ENCODE measurements at regions not wholly inside any gene's neighbourhood (a gene's known extent, or its start where the extent isn't known, plus 50 kb on each side); places are given as distances from the start of the nearest gene placed in this dataset.

DNA sequence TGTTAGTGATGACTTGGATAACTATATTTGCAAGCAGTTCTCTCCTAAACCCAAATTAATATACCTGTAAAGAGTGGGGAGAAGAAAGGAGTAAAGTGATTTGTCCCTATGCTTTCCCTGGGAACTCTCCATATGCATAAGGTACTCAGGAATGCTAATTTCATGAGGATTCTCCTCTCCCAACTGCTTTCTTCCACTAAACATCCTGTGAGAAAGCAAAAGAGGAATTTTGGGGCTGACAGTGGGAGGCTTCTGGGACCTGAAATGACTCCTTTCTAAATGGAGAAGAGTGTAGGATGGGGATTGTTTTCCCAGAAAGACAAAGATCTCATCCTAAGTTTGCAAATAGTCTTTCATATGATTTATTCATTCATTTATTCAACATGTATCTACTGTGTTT, 250.5 kb downstream of the TDRD3 start:
- no peaks in the 10 kb centered on the region for H3K4me1 ChIP-seq (ENCODE audit: control insufficient read depth, low read length)
- TF ChIP-seq EZH2phosphoT487 (IDR thresholded peaks at IDR 0.05; ENCODE audit: borderline replicate concordance, low read length), result no peak
- TF ChIP-seq, protein P1, sequence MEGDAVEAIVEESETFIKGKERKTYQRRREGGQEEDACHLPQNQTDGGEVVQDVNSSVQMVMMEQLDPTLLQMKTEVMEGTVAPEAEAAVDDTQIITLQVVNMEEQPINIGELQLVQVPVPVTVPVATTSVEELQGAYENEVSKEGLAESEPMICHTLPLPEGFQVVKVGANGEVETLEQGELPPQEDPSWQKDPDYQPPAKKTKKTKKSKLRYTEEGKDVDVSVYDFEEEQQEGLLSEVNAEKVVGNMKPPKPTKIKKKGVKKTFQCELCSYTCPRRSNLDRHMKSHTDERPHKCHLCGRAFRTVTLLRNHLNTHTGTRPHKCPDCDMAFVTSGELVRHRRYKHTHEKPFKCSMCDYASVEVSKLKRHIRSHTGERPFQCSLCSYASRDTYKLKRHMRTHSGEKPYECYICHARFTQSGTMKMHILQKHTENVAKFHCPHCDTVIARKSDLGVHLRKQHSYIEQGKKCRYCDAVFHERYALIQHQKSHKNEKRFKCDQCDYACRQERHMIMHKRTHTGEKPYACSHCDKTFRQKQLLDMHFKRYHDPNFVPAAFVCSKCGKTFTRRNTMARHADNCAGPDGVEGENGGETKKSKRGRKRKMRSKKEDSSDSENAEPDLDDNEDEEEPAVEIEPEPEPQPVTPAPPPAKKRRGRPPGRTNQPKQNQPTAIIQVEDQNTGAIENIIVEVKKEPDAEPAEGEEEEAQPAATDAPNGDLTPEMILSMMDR (IDR thresholded peaks at IDR 0.05; ENCODE audit: low read depth, low read length, poor library complexity, severe bottlenecking), result no peak
- no peaks in the 10 kb centered on the region for H4K20me1 ChIP-seq (ENCODE audit: control insufficient read depth, insufficient read depth, low read depth, low read length)
- no peak overlapping the region for H3K4me2 ChIP-seq (ENCODE audit: low read length)
- no peaks in the 10 kb centered on the region for H3K36me3 ChIP-seq (ENCODE audit: control insufficient read depth, low read length)
- no peaks in the 10 kb centered on the region for H3K9me2 ChIP-seq (replicated peaks; ENCODE audit: control insufficient read depth, low read length)
- no peaks in the 10 kb centered on the region for H3K9me3 ChIP-seq (ENCODE audit: control insufficient read depth, insufficient read depth, low read length)
- no peak overlapping the region for H3K4me3 ChIP-seq (ENCODE audit: low read length)
- H3F3A ChIP-seq (ENCODE audit: control insufficient read depth, insufficient read depth), result no peaks in the 10 kb centered on the region
- H3K27me3 ChIP-seq (ENCODE audit: control insufficient read depth, low read length), result no peaks in the 10 kb centered on the region
- H3K79me2 ChIP-seq (ENCODE audit: control insufficient read depth, low read length), result no peaks in the 10 kb centered on the region
- no peak overlapping the region for H3K27ac ChIP-seq (ENCODE audit: low read depth, low read length)

DNA sequence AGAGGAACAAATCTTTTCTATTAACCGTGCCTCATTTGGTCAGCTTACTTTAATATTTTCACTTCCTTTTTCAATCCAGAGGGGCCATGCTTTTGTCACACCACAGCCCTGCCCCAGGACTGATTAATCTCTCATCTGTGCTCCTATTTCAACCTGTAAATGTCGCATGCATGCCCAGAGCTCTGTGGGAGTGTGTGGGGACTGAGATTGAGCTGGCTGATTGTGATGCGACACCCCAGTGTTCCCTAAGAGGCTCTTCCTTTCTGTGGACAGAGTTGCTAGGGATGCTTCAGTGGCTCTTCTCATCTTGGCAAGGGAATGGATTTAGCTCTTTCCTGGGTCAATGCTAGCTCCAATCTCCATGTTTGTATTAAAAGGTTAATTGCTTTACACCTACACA, 249.6 kb downstream of the TDRD3 start:
- H4K20me1 ChIP-seq (ENCODE audit: control insufficient read depth, insufficient read depth, low read depth, low read length), result no peaks in the 10 kb centered on the region
- no peak overlapping the region for H3K4me2 ChIP-seq (ENCODE audit: low read length)
- H3K9me3 ChIP-seq (ENCODE audit: control insufficient read depth, insufficient read depth, low read length), result no peaks in the 10 kb centered on the region
- H3F3A ChIP-seq (ENCODE audit: control insufficient read depth, insufficient read depth), result no peaks in the 10 kb centered on the region
- H3K27me3 ChIP-seq (ENCODE audit: control insufficient read depth, low read length), result no peaks in the 10 kb centered on the region
- H3K36me3 ChIP-seq (ENCODE audit: control insufficient read depth, low read length), result no peaks in the 10 kb centered on the region
- H3K4me1 ChIP-seq (ENCODE audit: control insufficient read depth, low read length), result no peaks in the 10 kb centered on the region
- H3K79me2 ChIP-seq (ENCODE audit: control insufficient read depth, low read length), result no peaks in the 10 kb centered on the region
- no peak overlapping the region for H3K4me3 ChIP-seq (ENCODE audit: low read length)
- H3K9me2 ChIP-seq (replicated peaks; ENCODE audit: control insufficient read depth, low read length), result no peaks in the 10 kb centered on the region
- no peak for TF ChIP-seq EZH2phosphoT487 (IDR thresholded peaks at IDR 0.05; ENCODE audit: borderline replicate concordance, low read length)
- TF ChIP-seq, protein P1 (IDR thresholded peaks at IDR 0.05; ENCODE audit: low read depth, low read length, poor library complexity, severe bottlenecking), result no peak
- no peak overlapping the region for H3K27ac ChIP-seq (ENCODE audit: low read depth, low read length)

DNA sequence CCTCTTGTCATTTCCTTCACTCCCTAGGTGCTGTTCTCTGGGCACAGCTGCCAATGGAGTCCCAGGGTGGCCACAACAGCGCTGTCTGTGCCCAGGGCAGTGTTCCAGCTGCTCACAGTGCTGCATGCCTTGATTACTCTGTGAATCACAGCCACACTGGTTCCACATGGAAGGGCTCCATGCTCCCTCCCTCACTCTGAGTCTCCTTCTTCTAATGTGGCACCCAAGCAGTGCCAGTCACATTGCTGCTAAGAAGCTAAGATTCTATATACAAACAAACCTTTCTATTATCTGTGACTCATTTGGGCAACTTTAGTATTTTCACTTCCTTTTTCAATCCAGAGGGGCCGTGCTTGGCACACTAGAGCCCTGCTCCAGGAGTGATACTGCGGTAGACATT, 248.7 kb downstream of the TDRD3 start:
- H3K79me2 ChIP-seq (ENCODE audit: control insufficient read depth, low read length), result no peaks in the 10 kb centered on the region
- H4K20me1 ChIP-seq (ENCODE audit: control insufficient read depth, insufficient read depth, low read depth, low read length), result no peaks in the 10 kb centered on the region
- H3K36me3 ChIP-seq (ENCODE audit: control insufficient read depth, low read length), result no peaks in the 10 kb centered on the region
- no peak overlapping the region for H3K27ac ChIP-seq (ENCODE audit: low read depth, low read length)
- TF ChIP-seq, protein P1 (IDR thresholded peaks at IDR 0.05; ENCODE audit: low read depth, low read length, poor library complexity, severe bottlenecking), result no peak
- no peak for TF ChIP-seq EZH2phosphoT487 (IDR thresholded peaks at IDR 0.05; ENCODE audit: borderline replicate concordance, low read length)
- no peak overlapping the region for H3K4me3 ChIP-seq (ENCODE audit: low read length)
- H3F3A ChIP-seq (ENCODE audit: control insufficient read depth, insufficient read depth), result no peaks in the 10 kb centered on the region
- H3K9me3 ChIP-seq (ENCODE audit: control insufficient read depth, insufficient read depth, low read length), result no peaks in the 10 kb centered on the region
- H3K9me2 ChIP-seq (replicated peaks; ENCODE audit: control insufficient read depth, low read length), result no peaks in the 10 kb centered on the region
- no peak overlapping the region for H3K4me2 ChIP-seq (ENCODE audit: low read length)
- no peaks in the 10 kb centered on the region for H3K4me1 ChIP-seq (ENCODE audit: control insufficient read depth, low read length)
- no peaks in the 10 kb centered on the region for H3K27me3 ChIP-seq (ENCODE audit: control insufficient read depth, low read length)

DNA sequence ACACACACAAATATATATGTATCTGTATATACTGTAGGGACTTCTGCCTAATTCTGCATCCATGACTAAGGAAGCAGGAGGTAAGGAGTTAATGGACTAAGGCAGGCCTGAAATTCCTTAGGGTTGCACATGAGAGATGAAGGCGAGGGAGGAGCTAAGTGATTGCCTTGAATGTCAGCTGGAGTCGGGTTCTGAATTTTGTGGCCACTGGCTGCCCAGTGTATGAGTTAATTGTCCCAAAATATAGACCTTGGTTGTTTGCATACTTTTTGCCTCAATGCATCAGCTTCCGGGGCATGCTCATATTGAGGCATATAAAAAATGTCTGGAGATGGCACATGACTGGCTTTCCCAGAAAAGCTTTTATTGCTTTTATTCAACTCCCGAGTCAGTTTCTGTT, 245.5 kb downstream of the TDRD3 start:
- Histone ChIP-seq H3K9me2 (replicated peaks; ENCODE audit: control insufficient read depth, low read length) (no peaks in the 10 kb centered on the region), H3K79me2 (ENCODE audit: control insufficient read depth, low read length) (no peaks in the 10 kb centered on the region)

More for the DNA sequence above, 245.5 kb downstream of the TDRD3 start:
- Histone ChIP-seq H3K4me1 (ENCODE audit: control insufficient read depth, low read length) (no peaks in the 10 kb centered on the region), H3K36me3 (ENCODE audit: control insufficient read depth, low read length) (no peaks in the 10 kb centered on the region), H3K27ac (ENCODE audit: low read depth, low read length) (no peak overlapping the region), H3K4me2 (ENCODE audit: low read length) (no peak overlapping the region), H3K4me3 (ENCODE audit: low read length) (no peak overlapping the region), H3F3A (ENCODE audit: control insufficient read depth, insufficient read depth) (no peaks in the 10 kb centered on the region), H3K9me3 (ENCODE audit: control insufficient read depth, insufficient read depth, low read length) (no peaks in the 10 kb centered on the region), H4K20me1 (ENCODE audit: control insufficient read depth, insufficient read depth, low read depth, low read length) (no peaks in the 10 kb centered on the region), H3K27me3 (ENCODE audit: control insufficient read depth, low read length) (no peaks in the 10 kb centered on the region)
- TF ChIP-seq EZH2phosphoT487 (IDR thresholded peaks at IDR 0.05; ENCODE audit: borderline replicate concordance, low read length), result no peak
- TF ChIP-seq, protein P1 (IDR thresholded peaks at IDR 0.05; ENCODE audit: low read depth, low read length, poor library complexity, severe bottlenecking), result no peak

All from DOHH2 (cell line).